D721Med (cell line): ENCODE measurements at regions not wholly inside any gene's neighbourhood (a gene's known extent, or its start where the extent isn't known, plus 50 kb on each side); places are given as distances from the start of the nearest gene placed in this dataset.

Source experiments
- DNase-seq: peaks from one replicate; pipeline ENCODE4 v3.0.0; 2011; ENCODE audit warnings: low spot score; ENCODE audit not compliant: insufficient read length
- FAIRE-seq: peaks from 2 replicates; lab custom pipeline; 2011; peaks lifted over from hg19 to GRCh38; lab: Jason Lieb, UNC
- CTCF ChIP-seq: IDR thresholded peaks from 2 replicates; pipeline ENCODE4 v1.5.1; 2012; ENCODE audit warnings: mild to moderate bottlenecking, control low read depth; ENCODE audit not compliant: insufficient read depth; ENCODE audit errors: missing control alignments

- no peak for TF ChIP-seq CTCF
- FAIRE-seq = no peak
Observed at GRCh38 chr2:183867206-183867605, 731.1 kb upstream of the ZNF804A start.

DNA sequence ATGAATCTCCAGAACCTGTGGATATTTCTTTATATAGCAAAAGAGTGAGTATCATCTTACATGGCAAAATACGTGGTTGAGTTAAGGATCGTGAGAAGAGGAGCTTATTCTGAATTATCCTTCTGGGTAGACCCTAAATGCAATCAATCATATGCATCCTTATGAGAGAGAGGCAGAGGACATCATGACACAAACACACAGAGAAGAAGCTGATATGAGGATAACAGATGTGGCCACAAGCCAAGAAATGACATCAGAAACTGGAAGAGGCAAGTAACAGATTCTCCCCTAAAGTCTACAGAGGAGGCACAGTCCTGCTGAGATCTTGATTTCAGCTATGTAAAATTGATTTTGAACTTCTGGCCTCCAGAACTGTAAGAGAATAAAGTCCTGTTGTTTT is 730.2 kb upstream of the ZNF804A start:
- no peak for TF ChIP-seq CTCF
- DNase-seq = no peak
- FAIRE-seq = no peak

More at GRCh38 chr2:183867206-183867605, 731.1 kb upstream of the ZNF804A start:
- no peak for DNase-seq

DNA sequence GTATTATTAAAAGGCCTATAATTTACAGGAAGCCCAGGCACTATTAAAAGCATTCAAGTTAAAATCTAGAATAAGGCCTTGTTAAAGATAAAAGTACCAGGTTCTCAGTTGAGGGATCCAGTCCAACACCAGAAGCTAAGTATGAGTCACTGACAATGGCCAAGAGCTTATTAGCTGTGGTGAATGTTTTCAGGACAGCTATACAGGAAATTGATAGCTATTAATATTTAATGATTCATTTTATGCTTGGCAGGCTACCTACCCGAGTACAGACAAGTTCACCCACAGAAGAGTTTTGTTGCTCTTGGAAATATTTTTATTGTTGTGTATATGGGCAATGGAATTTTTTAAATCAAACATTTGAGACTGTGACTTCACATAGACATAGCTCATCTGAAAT is 729.6 kb upstream of the ZNF804A start:
- DNase-seq (no peak), FAIRE-seq (no peak)
- TF ChIP-seq CTCF = no peak

DNA sequence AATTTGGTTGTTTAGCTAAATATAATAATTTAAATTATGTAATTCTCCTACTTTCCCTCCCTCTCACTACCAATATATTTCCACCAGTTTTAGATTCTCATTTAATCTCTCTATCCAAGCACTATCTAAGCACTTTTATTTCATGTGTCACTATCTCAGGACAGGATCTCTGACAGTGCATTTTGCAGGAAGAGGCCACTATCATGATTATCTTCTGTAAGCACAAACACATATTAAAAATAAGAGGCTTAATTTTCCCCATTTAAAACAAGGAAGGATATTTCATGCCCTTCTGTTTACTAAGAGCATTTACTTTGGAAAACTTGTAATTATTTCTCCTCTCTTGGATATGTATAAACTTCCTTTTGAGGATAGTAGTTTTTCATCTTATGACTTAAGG is 726.2 kb upstream of the ZNF804A start:
- no peak for TF ChIP-seq CTCF
- DNase-seq = no peak
- FAIRE-seq = no peak

DNA sequence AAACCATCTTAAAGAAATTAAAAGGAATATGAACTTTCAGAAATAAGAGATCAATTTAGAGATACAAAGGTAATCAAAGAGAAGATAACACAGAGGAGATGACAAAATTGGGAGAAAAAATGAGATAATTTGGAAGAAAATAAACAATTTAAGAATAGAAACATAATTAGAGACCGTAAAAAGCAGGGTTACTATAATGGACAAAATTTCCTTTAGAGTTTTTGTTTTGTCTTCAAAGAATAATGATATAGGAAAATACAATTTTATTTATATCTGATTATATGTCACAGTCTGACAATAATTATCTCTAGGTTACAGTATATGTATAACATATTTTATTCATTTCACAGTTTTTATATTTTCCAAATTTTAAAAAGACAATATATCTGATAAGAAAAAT is 716.4 kb upstream of the ZNF804A start:
- TF ChIP-seq CTCF = no peak
- no peak for FAIRE-seq
- no peak for DNase-seq

DNA sequence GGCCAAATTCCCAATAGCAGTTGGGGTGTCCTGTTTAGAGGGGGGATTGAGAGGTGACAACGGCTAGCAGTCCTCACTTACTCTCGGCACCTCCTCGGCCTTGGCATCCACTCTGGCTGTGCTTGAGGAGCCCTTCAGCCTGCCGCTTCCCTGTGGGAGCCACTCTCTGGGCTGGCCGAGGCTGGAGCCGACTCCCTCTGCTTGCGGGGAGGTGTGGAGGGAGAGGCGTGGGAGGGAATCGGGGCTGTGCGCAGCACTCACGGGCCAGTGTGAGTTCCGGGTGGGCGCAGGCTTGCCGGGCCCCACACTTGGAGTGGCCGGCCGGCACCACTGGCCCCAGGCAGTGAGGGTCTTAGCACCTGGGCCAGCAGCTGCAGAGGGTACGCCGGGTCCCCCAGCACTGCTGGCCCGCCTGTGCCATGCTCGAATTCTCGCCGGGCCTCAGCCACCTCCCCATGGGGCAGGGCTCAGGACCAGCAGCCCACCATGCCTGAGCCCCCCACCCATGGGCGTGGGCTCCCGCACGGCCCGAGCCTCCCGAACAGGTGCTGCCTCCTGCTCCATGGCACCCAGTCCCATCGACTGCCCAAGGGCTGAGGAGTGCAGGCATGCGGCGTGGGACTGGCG is 705.9 kb upstream of the ZNF804A start:
- FAIRE-seq (no peak), DNase-seq (no peak)
- TF ChIP-seq CTCF = no peak

DNA sequence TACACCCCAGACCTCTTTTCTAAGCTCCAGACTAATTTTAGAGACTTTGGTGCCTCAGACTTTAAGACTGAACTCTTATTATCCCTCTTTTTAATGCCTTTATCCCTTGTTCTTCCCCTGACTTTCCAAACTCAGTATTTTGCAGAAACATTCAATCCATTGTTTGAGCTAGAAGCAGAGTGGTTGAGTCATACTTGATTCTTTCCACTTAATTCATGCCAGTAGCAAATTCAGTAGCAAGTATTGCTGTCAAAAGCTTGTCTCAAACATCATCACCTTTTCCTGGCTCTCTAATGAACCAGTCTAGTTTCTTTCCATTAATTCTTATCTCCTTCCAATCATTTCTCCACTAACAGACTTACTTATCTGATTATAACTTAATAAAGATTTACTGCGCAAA is 699.7 kb upstream of the ZNF804A start:
- no peak for DNase-seq
- no peak for TF ChIP-seq CTCF
- no peak for FAIRE-seq
